ENCODE measurements at regions not wholly inside any gene's neighbourhood (a gene's known extent, or its start where the extent isn't known, plus 50 kb on each side); places are given as distances from the start of the nearest gene placed in this dataset.

- H3K4me1 ChIP-seq (ENCODE audit: control insufficient read depth, insufficient read depth, low read length) = no peaks in the 10 kb centered on the region
Measured at GRCh38 chr2:239564587-239564986, 163.8 kb upstream of the HDAC4 start.

DNA sequence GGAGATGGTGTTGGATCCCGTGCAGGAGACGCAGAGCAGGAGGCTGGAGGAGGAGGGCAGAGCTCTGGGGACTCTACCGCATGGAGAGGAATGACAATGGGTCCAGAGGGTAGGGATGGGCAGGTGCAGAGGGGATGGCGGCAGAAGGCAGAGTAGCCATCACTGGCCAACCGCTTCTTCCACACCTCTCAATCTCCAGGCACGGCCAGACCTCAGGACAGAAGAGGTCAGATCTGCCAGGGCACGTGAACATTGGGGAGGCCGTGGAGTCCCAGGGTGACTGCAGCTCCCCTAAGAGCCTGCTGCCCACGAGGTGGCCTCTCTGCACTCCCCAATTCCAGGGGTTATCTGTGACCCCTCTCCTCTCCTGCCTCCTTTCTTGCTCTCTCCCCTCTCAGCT is 162.7 kb upstream of the HDAC4 start:
- no peak overlapping the region for H3K4me3 ChIP-seq (ENCODE audit: low read length)
- peaks cover 6% of the 10 kb centered on the region for H3K27me3 ChIP-seq (ENCODE audit: control insufficient read depth, insufficient read depth, low read length)
- no peaks in the 10 kb centered on the region for H3K4me1 ChIP-seq (ENCODE audit: control insufficient read depth, insufficient read depth, low read length)
- H3K27ac ChIP-seq (ENCODE audit: low read depth, low read length) = no peak overlapping the region
- H3K9ac ChIP-seq (ENCODE audit: low read length) = no peak overlapping the region
- H3K36me3 ChIP-seq (ENCODE audit: control insufficient read depth, insufficient read depth, low read length) = no peaks in the 10 kb centered on the region

More at GRCh38 chr2:239564587-239564986, 163.8 kb upstream of the HDAC4 start:
- no peak overlapping the region for H3K9ac ChIP-seq (ENCODE audit: low read length)
- peaks cover 6% of the 10 kb centered on the region for H3K27me3 ChIP-seq (ENCODE audit: control insufficient read depth, insufficient read depth, low read length)
- H3K36me3 ChIP-seq (ENCODE audit: control insufficient read depth, insufficient read depth, low read length) = no peaks in the 10 kb centered on the region
- no peak overlapping the region for H3K27ac ChIP-seq (ENCODE audit: low read depth, low read length)
- H3K4me3 ChIP-seq (ENCODE audit: low read length) = no peak overlapping the region

DNA sequence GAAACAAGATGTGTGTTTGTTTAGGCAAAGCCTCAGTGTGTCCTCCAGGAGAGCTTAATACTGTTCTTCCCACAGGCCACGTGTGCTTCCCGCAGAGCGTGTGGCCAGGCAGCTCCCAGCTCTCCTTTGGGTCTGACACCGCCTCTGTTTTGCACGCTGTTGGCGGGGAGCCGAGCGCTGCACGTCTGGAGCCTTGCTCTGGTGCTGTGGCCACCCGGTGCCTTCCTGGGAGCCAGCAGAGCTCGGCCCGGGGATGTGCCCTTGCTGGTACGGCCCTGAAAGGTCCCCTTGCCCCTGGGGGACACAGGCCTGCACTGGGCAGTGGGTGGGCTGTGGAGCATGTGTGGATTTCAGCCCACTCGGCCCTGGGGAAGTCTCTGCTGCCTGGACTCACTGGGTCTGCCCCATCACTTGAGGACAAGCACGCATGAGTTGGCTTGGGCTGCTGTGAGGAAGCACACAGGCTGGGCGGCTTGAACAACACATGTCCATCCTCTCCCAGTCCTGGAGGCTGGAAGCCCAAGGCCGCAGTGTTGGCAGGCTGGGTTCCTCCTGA is 160.7 kb upstream of the HDAC4 start:
- H3K9ac ChIP-seq (ENCODE audit: low read length) = no peak overlapping the region
- H3K27me3 ChIP-seq (ENCODE audit: control insufficient read depth, insufficient read depth, low read length) = peaks cover 6% of the 10 kb centered on the region
- no peaks in the 10 kb centered on the region for H3K36me3 ChIP-seq (ENCODE audit: control insufficient read depth, insufficient read depth, low read length)
- no peak overlapping the region for H3K4me3 ChIP-seq (ENCODE audit: low read length)
- no peaks in the 10 kb centered on the region for H3K4me1 ChIP-seq (ENCODE audit: control insufficient read depth, insufficient read depth, low read length)
- H3K27ac ChIP-seq (ENCODE audit: low read depth, low read length) = no peak overlapping the region

GRCh38 chr2:239559417-239560261 is 158.8 kb upstream of the HDAC4 start:
- no peak overlapping the region for H3K27ac ChIP-seq (ENCODE audit: low read depth, low read length)
- H3K9ac ChIP-seq (ENCODE audit: low read length) = no peak overlapping the region
- H3K4me3 ChIP-seq (ENCODE audit: low read length) = no peak overlapping the region
- no peaks in the 10 kb centered on the region for H3K4me1 ChIP-seq (ENCODE audit: control insufficient read depth, insufficient read depth, low read length)
- no peaks in the 10 kb centered on the region for H3K36me3 ChIP-seq (ENCODE audit: control insufficient read depth, insufficient read depth, low read length)
- H3K27me3 ChIP-seq (ENCODE audit: control insufficient read depth, insufficient read depth, low read length) = peaks cover 6% of the 10 kb centered on the region

DNA sequence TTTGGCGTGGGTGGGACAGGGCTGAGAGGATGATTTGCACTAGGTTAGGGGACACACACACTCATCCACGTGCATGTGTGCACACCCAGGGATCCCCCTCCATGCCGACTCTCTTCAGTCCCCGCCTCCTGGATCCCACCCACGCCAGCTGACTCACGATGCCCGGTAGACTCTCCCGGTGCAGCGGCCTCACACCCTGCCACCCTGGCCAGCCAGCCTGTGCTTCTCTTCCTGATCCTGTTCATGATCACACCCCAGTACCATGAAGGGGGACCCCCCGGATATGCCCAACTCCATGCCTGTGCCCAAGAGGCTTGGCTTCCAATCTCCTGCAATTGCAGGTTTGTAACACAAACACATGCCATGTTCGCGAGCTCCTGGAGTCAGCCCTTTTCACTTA is 157.8 kb upstream of the HDAC4 start:
- peaks cover 3% of the 10 kb centered on the region for H3K27me3 ChIP-seq (ENCODE audit: control insufficient read depth, insufficient read depth, low read length)
- no peaks in the 10 kb centered on the region for H3K4me1 ChIP-seq (ENCODE audit: control insufficient read depth, insufficient read depth, low read length)
- H3K9ac ChIP-seq (ENCODE audit: low read length) = no peak overlapping the region
- no peaks in the 10 kb centered on the region for H3K36me3 ChIP-seq (ENCODE audit: control insufficient read depth, insufficient read depth, low read length)
- H3K27ac ChIP-seq (ENCODE audit: low read depth, low read length) = no peak overlapping the region
- H3K4me3 ChIP-seq (ENCODE audit: low read length) = no peak overlapping the region

DNA sequence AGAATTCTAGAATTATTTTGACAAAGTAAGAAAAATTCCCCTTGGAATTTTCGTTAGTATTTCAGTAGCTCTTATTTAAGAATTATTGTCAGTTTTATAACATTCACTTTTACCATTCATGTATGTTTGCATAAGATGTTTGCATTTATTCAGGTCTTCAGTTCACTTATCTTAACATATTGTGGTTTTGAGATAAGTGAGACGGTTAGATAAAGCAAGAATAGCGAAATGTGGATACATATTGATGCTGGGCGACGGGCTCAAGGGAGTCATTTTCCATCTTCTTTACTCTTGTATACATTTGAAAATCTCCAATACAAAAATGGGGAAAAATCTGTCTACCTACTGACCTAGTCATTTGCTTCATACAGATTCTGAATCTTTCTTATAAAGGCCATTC is 156.7 kb upstream of the HDAC4 start:
- Histone ChIP-seq H3K27me3 (ENCODE audit: control insufficient read depth, insufficient read depth, low read length) (peaks cover 2% of the 10 kb centered on the region), H3K9ac (ENCODE audit: low read length) (no peak overlapping the region), H3K4me3 (ENCODE audit: low read length) (no peak overlapping the region), H3K27ac (ENCODE audit: low read depth, low read length) (no peak overlapping the region), H3K36me3 (ENCODE audit: control insufficient read depth, insufficient read depth, low read length) (no peaks in the 10 kb centered on the region), H3K4me1 (ENCODE audit: control insufficient read depth, insufficient read depth, low read length) (no peaks in the 10 kb centered on the region)

DNA sequence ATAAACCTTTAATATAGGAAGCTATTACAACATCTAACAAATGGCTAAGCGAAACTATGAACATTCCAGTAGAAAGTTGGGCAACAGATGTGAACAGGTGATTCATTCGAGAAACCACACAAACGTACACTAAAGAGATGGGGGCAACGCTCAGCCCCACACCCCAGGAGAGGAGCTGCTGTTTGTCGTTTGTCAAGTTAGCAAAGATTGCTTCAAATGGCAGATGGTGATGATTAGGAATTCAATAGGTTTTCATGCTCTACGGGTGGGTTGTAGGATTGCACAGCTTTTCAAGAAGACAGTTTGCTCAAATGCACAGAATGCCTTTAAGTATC is 154.7 kb upstream of the HDAC4 start:
- Histone ChIP-seq H3K27ac (ENCODE audit: low read depth, low read length) (no peak overlapping the region), H3K4me3 (ENCODE audit: low read length) (no peak overlapping the region), H3K4me1 (ENCODE audit: control insufficient read depth, insufficient read depth, low read length) (no peaks in the 10 kb centered on the region), H3K27me3 (ENCODE audit: control insufficient read depth, insufficient read depth, low read length) (peaks cover 2% of the 10 kb centered on the region), H3K36me3 (ENCODE audit: control insufficient read depth, insufficient read depth, low read length) (no peaks in the 10 kb centered on the region), H3K9ac (ENCODE audit: low read length) (no peak overlapping the region)

- no peaks in the 10 kb centered on the region for H3K36me3 ChIP-seq (ENCODE audit: control insufficient read depth, insufficient read depth, low read length)
- H3K4me3 ChIP-seq (ENCODE audit: low read length) = no peak overlapping the region
- H3K4me1 ChIP-seq (ENCODE audit: control insufficient read depth, insufficient read depth, low read length) = no peaks in the 10 kb centered on the region
- H3K27ac ChIP-seq (ENCODE audit: low read depth, low read length) = no peak overlapping the region
- no peak overlapping the region for H3K9ac ChIP-seq (ENCODE audit: low read length)
- peaks cover 2% of the 10 kb centered on the region for H3K27me3 ChIP-seq (ENCODE audit: control insufficient read depth, insufficient read depth, low read length)
Measured at GRCh38 chr2:239554766-239555570, 154.1 kb upstream of the HDAC4 start.

DNA sequence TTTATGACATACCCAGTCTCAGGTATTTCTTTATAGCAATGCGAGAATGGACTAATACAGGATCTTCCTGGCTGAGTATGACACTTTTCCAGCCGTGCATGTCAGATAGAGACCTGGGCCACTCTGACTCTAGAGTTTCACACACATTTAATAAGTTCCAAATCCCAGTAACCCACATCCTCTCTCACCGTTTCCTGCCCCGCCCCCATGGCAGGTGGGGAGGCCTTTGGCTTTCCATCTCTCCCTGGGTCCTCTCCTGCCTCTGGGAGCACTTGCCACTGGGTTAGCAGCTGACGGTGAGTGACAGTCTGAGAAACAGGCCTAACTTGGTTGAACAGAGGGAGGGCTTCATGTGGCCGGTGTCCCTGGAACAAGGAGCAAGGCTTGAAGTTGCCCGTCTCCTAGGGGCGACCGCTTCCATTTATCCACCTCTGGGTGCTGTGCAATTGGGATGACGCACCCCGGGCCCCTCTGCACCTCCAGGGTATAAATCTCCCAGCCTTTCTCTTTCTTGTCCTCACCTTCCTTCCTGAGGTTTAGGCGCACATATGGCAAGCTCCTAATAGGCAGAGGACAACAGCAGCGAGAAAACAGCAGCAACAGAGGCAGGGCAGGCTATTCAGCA is 152.7 kb upstream of the HDAC4 start:
- H3K27me3 ChIP-seq (ENCODE audit: control insufficient read depth, insufficient read depth, low read length) = no peaks in the 10 kb centered on the region
- no peak overlapping the region for H3K9ac ChIP-seq (ENCODE audit: low read length)
- H3K4me1 ChIP-seq (ENCODE audit: control insufficient read depth, insufficient read depth, low read length) = no peaks in the 10 kb centered on the region
- no peaks in the 10 kb centered on the region for H3K36me3 ChIP-seq (ENCODE audit: control insufficient read depth, insufficient read depth, low read length)
- no peak overlapping the region for H3K4me3 ChIP-seq (ENCODE audit: low read length)
- H3K27ac ChIP-seq (ENCODE audit: low read depth, low read length) = no peak overlapping the region

- no peaks in the 10 kb centered on the region for H3K27me3 ChIP-seq (ENCODE audit: control insufficient read depth, insufficient read depth, low read length)
- H3K9ac ChIP-seq (ENCODE audit: low read length) = no peak overlapping the region
- no peaks in the 10 kb centered on the region for H3K36me3 ChIP-seq (ENCODE audit: control insufficient read depth, insufficient read depth, low read length)
- no peak overlapping the region for H3K4me3 ChIP-seq (ENCODE audit: low read length)
- H3K4me1 ChIP-seq (ENCODE audit: control insufficient read depth, insufficient read depth, low read length) = no peaks in the 10 kb centered on the region
- H3K27ac ChIP-seq (ENCODE audit: low read depth, low read length) = no peak overlapping the region
Measured at GRCh38 chr2:239552213-239552926, 151.6 kb upstream of the HDAC4 start.

DNA sequence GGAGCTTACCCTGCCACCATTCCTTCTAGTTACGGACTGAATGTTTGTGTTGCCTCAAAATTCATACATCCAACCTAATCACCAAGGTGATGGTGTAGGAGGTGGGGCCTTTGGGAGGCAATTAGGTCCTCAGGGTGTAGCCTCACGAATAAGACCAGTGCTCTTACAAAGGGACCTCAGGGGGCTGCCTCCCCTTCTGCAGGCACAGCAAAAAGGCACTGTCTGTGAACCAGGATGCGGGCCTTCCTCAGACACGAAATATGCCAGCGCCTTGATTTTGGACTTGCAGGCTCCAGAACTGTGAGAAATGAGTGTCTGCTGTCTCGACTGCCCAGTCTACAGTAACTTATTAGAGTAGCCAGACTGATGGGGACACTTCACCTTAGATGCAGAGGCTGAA is 150.4 kb upstream of the HDAC4 start:
- H3K4me1 ChIP-seq (ENCODE audit: control insufficient read depth, insufficient read depth, low read length) = no peaks in the 10 kb centered on the region
- no peaks in the 10 kb centered on the region for H3K27me3 ChIP-seq (ENCODE audit: control insufficient read depth, insufficient read depth, low read length)
- no peak overlapping the region for H3K4me3 ChIP-seq (ENCODE audit: low read length)
- no peak overlapping the region for H3K9ac ChIP-seq (ENCODE audit: low read length)
- H3K27ac ChIP-seq (ENCODE audit: low read depth, low read length) = no peak overlapping the region
- H3K36me3 ChIP-seq (ENCODE audit: control insufficient read depth, insufficient read depth, low read length) = no peaks in the 10 kb centered on the region

GRCh38 chr2:239550357-239550756 is 149.5 kb upstream of the HDAC4 start:
- Histone ChIP-seq H3K36me3 (ENCODE audit: control insufficient read depth, insufficient read depth, low read length) (no peaks in the 10 kb centered on the region), H3K4me3 (ENCODE audit: low read length) (no peak overlapping the region), H3K27me3 (ENCODE audit: control insufficient read depth, insufficient read depth, low read length) (no peaks in the 10 kb centered on the region), H3K9ac (ENCODE audit: low read length) (no peak overlapping the region), H3K27ac (ENCODE audit: low read depth, low read length) (no peak overlapping the region), H3K4me1 (ENCODE audit: control insufficient read depth, insufficient read depth, low read length) (no peaks in the 10 kb centered on the region)

Measured in rectal smooth muscle tissue (tissue), 1 donor.